GM12872 (cell line): ENCODE measurements at regions not wholly inside any gene's neighbourhood (a gene's known extent, or its start where the extent isn't known, plus 50 kb on each side); places are given as distances from the start of the nearest gene placed in this dataset.

Experiments used
- CTCF ChIP-seq: IDR thresholded peaks from 3 replicates; pipeline ENCODE4 v1.5.1; 2011; ENCODE audit warnings: low read depth, mild to moderate bottlenecking, low read length, moderate library complexity; ENCODE audit not compliant: insufficient read depth

- TF ChIP-seq CTCF: no peak
These were observed 807.9 kb upstream of the SPRY2 start for GRCh38 chr13:81148822-81149221.

- no peak for TF ChIP-seq CTCF
These were observed 801.5 kb upstream of the SPRY2 start for GRCh38 chr13:81142306-81142999.

- TF ChIP-seq CTCF: no peak
These were observed 799.7 kb upstream of the SPRY2 start for GRCh38 chr13:81140675-81141074.

GRCh38 chr13:81139987-81140386, 799.1 kb upstream of the SPRY2 start:
- no peak for TF ChIP-seq CTCF

- no peak for TF ChIP-seq CTCF
These were observed 797.5 kb upstream of the SPRY2 start for GRCh38 chr13:81138353-81138980.

- TF ChIP-seq CTCF: no peak
These were observed 792.1 kb upstream of the SPRY2 start for GRCh38 chr13:81133066-81133465.

GRCh38 chr13:81117416-81117815, 776.5 kb upstream of the SPRY2 start:
- TF ChIP-seq CTCF: no peak
